ENCODE measurements at regions not wholly inside any gene's neighbourhood (a gene's known extent, or its start where the extent isn't known, plus 50 kb on each side); places are given as distances from the start of the nearest gene placed in this dataset.

DNA sequence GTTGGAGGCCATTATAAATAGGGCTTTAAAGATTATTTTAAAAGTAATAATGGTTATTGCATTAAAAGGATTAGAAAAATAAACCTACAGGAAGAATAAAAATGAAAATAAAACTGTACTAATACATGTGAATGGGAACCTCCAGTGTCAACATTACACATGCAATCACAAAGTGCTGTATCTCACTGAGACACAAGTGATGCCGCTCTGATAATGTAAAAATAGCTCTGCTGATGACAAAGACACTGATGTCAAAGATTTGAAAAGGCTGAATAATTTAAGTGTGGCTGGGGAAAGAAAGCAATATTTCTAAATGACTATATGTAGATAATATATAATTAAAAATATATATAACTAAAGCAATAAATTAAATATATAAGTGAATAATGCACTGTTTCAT is 129.1 kb upstream of the RAP2B start:
- TF ChIP-seq, protein P1, sequence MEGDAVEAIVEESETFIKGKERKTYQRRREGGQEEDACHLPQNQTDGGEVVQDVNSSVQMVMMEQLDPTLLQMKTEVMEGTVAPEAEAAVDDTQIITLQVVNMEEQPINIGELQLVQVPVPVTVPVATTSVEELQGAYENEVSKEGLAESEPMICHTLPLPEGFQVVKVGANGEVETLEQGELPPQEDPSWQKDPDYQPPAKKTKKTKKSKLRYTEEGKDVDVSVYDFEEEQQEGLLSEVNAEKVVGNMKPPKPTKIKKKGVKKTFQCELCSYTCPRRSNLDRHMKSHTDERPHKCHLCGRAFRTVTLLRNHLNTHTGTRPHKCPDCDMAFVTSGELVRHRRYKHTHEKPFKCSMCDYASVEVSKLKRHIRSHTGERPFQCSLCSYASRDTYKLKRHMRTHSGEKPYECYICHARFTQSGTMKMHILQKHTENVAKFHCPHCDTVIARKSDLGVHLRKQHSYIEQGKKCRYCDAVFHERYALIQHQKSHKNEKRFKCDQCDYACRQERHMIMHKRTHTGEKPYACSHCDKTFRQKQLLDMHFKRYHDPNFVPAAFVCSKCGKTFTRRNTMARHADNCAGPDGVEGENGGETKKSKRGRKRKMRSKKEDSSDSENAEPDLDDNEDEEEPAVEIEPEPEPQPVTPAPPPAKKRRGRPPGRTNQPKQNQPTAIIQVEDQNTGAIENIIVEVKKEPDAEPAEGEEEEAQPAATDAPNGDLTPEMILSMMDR (conservative IDR thresholded peaks at IDR 0.05) = no peak
- no peak for TF ChIP-seq EZH2 (IDR thresholded peaks at IDR 0.05; ENCODE audit: low read depth)

Measured in PC-9 (cell line).